ENCODE measurements at regions not wholly inside any gene's neighbourhood (a gene's known extent, or its start where the extent isn't known, plus 50 kb on each side); places are given as distances from the start of the nearest gene placed in this dataset.
"Not testable (repeated sequence)": the region's sequence is repeated elsewhere in the genome, so short reads cannot be mapped to it uniquely, and the experiment has no call there.

DNA sequence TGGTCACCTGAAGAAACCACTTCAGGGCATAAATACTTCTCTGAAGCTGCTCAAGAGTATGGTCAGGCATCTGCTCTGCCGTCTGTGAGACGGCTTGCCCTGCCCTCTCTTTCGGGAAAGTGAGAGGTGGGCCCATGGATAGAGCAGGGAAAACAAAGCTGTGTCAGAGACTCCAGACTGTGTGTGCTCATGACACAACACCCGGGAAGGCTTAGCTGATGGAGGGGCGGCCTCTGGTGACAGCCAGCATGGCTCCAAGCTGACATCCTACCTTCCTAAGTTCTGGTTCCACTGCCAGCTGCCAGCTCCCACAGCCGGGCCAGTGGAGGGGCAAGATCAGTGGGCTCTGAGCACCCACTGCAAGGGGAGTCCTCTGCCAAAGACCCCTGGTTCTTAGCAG, 215.3 kb downstream of the ANKRD30B start:
- Histone ChIP-seq H3K36me3 (replicated peaks; ENCODE audit: control insufficient read depth, insufficient read depth, low read length) (no peaks in the 10 kb centered on the region), H3K4me3 (ENCODE audit: insufficient read depth, low read depth, low read length) (no peak overlapping the region), H3K27me3 (ENCODE audit: control insufficient read depth, insufficient read depth, low read length) (no peaks in the 10 kb centered on the region)
- DNase-seq: no peak

GRCh38 chr18:14964002-14964401, 216.0 kb downstream of the ANKRD30B start:
- no peaks in the 10 kb centered on the region for H3K36me3 ChIP-seq (replicated peaks; ENCODE audit: control insufficient read depth, insufficient read depth, low read length)
- no peak overlapping the region for H3K4me3 ChIP-seq (ENCODE audit: insufficient read depth, low read depth, low read length)
- no peak for DNase-seq
- no peaks in the 10 kb centered on the region for H3K27me3 ChIP-seq (ENCODE audit: control insufficient read depth, insufficient read depth, low read length)

DNA sequence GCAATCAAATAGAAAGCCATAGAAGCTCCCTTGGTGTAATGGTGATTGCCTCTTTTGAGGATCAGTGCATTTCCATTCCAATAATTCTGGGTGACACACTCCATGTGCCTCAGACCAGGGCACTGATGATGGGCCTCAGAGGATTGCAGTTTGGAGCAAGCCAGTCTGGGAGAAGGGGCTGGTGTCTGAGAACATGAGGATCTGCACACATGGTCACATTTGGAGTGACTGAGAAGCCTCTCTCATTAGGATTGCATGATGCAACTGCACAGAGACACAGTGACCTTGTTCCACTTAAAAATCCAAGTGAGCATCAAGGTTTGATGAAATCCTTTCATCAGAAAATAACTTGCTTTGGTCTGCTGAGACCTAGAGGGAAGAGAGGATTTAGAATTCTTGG, 216.4 kb downstream of the ANKRD30B start:
- no peak for DNase-seq
- Histone ChIP-seq H3K27me3 (ENCODE audit: control insufficient read depth, insufficient read depth, low read length) (no peaks in the 10 kb centered on the region), H3K4me3 (ENCODE audit: insufficient read depth, low read depth, low read length) (no peak overlapping the region), H3K36me3 (replicated peaks; ENCODE audit: control insufficient read depth, insufficient read depth, low read length) (no peaks in the 10 kb centered on the region)

DNA sequence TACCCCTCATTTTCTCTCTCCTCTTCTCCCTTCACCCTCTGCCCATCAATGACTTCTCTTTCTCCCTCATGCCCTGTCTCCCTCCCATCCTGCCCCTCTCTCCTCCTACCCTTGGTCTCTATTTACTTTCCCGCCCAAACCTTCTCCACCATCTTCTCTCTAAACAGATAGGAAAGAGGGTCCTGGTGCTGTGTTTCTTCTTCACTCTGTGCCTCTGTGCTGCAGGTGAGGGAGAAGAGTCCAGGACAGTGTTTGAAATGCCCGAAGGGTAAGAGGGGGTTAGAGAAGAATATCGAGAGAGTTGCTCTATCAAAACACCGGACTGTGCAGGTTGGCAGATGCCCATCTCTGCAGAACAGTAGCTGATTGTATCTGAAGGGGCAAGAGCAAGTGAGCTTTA, 217.0 kb downstream of the ANKRD30B start:
- not testable (repeated sequence) for H3K36me3 ChIP-seq (replicated peaks; ENCODE audit: control insufficient read depth, insufficient read depth, low read length)

GRCh38 chr18:14965553-14965952, 217.6 kb downstream of the ANKRD30B start:
- H3K4me3 ChIP-seq (ENCODE audit: insufficient read depth, low read depth, low read length): no peak overlapping the region
- no peaks in the 10 kb centered on the region for H3K36me3 ChIP-seq (replicated peaks; ENCODE audit: control insufficient read depth, insufficient read depth, low read length)
- H3K27me3 ChIP-seq (ENCODE audit: control insufficient read depth, insufficient read depth, low read length): no peaks in the 10 kb centered on the region
- no peak for DNase-seq

More for the DNA sequence above, 217.0 kb downstream of the ANKRD30B start:
- not testable (repeated sequence) for H3K27me3 ChIP-seq (ENCODE audit: control insufficient read depth, insufficient read depth, low read length); DNase-seq; H3K4me3 ChIP-seq (ENCODE audit: insufficient read depth, low read depth, low read length)

GRCh38 chr18:14967246-14967645, 219.3 kb downstream of the ANKRD30B start:
- H3K27me3 ChIP-seq (ENCODE audit: control insufficient read depth, insufficient read depth, low read length); DNase-seq; H3K4me3 ChIP-seq (ENCODE audit: insufficient read depth, low read depth, low read length); H3K36me3 ChIP-seq (replicated peaks; ENCODE audit: control insufficient read depth, insufficient read depth, low read length): not testable (repeated sequence)

DNA sequence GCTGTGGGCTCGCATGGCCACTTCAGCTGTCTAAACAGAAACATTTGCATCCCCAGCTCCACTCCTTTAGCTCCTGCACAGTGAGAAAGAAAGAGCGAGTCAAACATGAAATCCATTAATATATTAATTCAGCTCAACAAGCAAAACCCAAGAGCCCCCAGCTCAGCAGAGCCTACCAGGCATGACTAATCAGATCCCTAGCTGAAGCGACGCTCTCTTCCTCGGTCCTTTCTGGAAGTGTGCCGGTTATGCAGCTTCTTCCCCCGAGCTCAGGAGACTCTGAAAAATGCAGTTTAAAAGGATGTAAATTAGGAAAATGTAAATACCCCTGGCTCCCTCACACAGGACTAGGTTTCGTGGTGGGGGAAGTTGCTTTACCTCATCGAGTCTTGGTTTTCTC, 221.5 kb downstream of the ANKRD30B start:
- no peaks in the 10 kb centered on the region for H3K27me3 ChIP-seq (ENCODE audit: control insufficient read depth, insufficient read depth, low read length)
- DNase-seq: no peak
- H3K4me3 ChIP-seq (ENCODE audit: insufficient read depth, low read depth, low read length): no peak overlapping the region
- H3K36me3 ChIP-seq (replicated peaks; ENCODE audit: control insufficient read depth, insufficient read depth, low read length): no peaks in the 10 kb centered on the region

DNA sequence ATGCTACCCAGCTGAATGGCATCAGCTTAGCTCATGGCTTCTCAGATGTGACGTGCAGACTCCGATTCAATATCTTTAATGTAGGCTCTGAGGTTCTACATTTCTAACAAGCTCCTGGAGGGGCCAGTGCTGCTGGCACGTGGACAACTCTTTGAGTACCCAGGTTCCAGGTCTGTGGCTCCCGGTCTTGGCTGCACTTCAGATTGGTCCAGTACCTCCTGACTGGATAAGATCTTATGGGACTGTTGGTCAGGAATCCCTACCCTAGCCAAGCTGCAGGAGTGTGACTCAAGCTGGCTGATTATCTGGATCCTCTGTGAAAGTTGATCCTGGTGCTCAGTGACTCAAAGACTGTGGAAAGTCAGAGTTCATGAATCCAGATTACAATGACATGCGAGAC, 222.1 kb downstream of the ANKRD30B start:
- no peaks in the 10 kb centered on the region for H3K36me3 ChIP-seq (replicated peaks; ENCODE audit: control insufficient read depth, insufficient read depth, low read length)
- H3K27me3 ChIP-seq (ENCODE audit: control insufficient read depth, insufficient read depth, low read length): no peaks in the 10 kb centered on the region
- H3K4me3 ChIP-seq (ENCODE audit: insufficient read depth, low read depth, low read length): no peak overlapping the region
- DNase-seq: no peak

- Histone ChIP-seq H3K27me3 (ENCODE audit: control insufficient read depth, insufficient read depth, low read length) (no peaks in the 10 kb centered on the region), H3K4me3 (ENCODE audit: insufficient read depth, low read depth, low read length) (no peak overlapping the region), H3K36me3 (replicated peaks; ENCODE audit: control insufficient read depth, insufficient read depth, low read length) (no peaks in the 10 kb centered on the region)
- DNase-seq: no peak
These were observed 223.7 kb downstream of the ANKRD30B start for GRCh38 chr18:14971461-14972185.

GRCh38 chr18:14973421-14973820, 225.4 kb downstream of the ANKRD30B start:
- not testable (repeated sequence) for H3K27me3 ChIP-seq (ENCODE audit: control insufficient read depth, insufficient read depth, low read length); H3K36me3 ChIP-seq (replicated peaks; ENCODE audit: control insufficient read depth, insufficient read depth, low read length); DNase-seq; H3K4me3 ChIP-seq (ENCODE audit: insufficient read depth, low read depth, low read length)

GRCh38 chr18:14974088-14974487, 226.1 kb downstream of the ANKRD30B start:
- no peak for DNase-seq
- H3K36me3 ChIP-seq (replicated peaks; ENCODE audit: control insufficient read depth, insufficient read depth, low read length): no peaks in the 10 kb centered on the region
- no peaks in the 10 kb centered on the region for H3K27me3 ChIP-seq (ENCODE audit: control insufficient read depth, insufficient read depth, low read length)
- no peak overlapping the region for H3K4me3 ChIP-seq (ENCODE audit: insufficient read depth, low read depth, low read length)

DNA sequence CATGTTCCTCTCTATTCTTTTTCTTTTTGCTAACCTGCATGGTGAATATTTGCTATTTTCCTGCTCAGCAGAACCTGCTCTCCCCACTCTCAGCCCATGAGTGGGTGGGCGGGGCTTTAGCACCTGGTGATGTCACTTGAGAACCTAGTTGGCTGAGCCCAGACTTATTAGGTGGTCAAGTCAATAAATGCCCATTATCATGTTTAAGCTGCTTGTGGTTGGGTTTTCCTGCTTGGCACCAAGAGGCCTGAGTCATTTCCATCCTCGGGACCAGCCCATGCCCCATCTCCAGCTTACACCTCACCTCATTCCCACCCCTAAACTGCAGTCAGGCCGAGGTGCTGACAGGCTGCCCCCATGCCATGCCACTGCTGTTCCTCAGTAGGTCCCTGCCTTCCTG, 226.6 kb downstream of the ANKRD30B start:
- H3K36me3 ChIP-seq (replicated peaks; ENCODE audit: control insufficient read depth, insufficient read depth, low read length): no peaks in the 10 kb centered on the region
- H3K27me3 ChIP-seq (ENCODE audit: control insufficient read depth, insufficient read depth, low read length): no peaks in the 10 kb centered on the region
- H3K4me3 ChIP-seq (ENCODE audit: insufficient read depth, low read depth, low read length): no peak overlapping the region
- no peak for DNase-seq

GRCh38 chr18:14975431-14975830, 227.5 kb downstream of the ANKRD30B start:
- no peak for DNase-seq
- H3K27me3 ChIP-seq (ENCODE audit: control insufficient read depth, insufficient read depth, low read length): no peaks in the 10 kb centered on the region
- no peaks in the 10 kb centered on the region for H3K36me3 ChIP-seq (replicated peaks; ENCODE audit: control insufficient read depth, insufficient read depth, low read length)
- no peak overlapping the region for H3K4me3 ChIP-seq (ENCODE audit: insufficient read depth, low read depth, low read length)

DNA sequence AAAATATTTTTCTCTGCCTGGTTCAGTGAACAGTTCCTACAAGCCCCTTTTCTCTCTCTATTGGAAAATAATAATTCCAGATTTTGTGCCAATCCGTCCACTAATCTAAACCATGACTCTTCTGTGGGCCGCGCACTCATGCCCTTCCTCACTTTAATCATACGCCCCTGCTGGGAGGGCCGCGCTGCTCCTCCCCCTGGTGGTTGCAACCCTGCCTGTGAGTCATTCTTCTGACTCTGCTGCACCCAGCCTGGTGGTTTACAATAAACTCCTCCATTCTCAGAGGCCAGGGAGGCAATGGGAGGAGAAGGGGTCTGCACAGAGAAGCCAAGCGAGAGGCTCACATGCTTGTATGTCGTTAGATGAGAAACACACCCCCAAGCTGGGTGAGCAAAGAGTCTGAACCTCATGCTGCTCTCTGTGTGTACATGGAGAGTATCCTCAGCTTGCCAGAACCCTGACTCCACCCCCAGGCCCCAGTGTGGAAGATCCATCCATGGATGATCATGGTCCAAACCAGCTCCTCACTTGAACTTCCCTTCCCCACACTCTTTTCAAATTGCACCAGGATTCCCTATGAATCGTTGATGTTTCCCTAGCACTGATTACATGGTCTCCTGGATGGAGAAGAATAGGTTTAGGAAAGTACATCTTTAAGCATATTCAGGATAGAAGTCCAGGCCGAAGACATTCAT, 228.9 kb downstream of the ANKRD30B start:
- no peaks in the 10 kb centered on the region for H3K27me3 ChIP-seq (ENCODE audit: control insufficient read depth, insufficient read depth, low read length)
- DNase-seq: no peak
- no peak overlapping the region for H3K4me3 ChIP-seq (ENCODE audit: insufficient read depth, low read depth, low read length)
- H3K36me3 ChIP-seq (replicated peaks; ENCODE audit: control insufficient read depth, insufficient read depth, low read length): no peaks in the 10 kb centered on the region

GRCh38 chr18:14978191-14978590, 230.2 kb downstream of the ANKRD30B start:
- no peak for DNase-seq
- Histone ChIP-seq H3K36me3 (replicated peaks; ENCODE audit: control insufficient read depth, insufficient read depth, low read length) (no peaks in the 10 kb centered on the region), H3K27me3 (ENCODE audit: control insufficient read depth, insufficient read depth, low read length) (no peaks in the 10 kb centered on the region), H3K4me3 (ENCODE audit: insufficient read depth, low read depth, low read length) (no peak overlapping the region)
